ENCODE measurements at regions not wholly inside any gene's neighbourhood (a gene's known extent, or its start where the extent isn't known, plus 50 kb on each side); places are given as distances from the start of the nearest gene placed in this dataset.

- no peak for TF ChIP-seq CTCF (IDR thresholded peaks at IDR 0.05)
- TF ChIP-seq EZH2 (IDR thresholded peaks at IDR 0.05; ENCODE audit: borderline replicate concordance, insufficient read depth, low read depth, low read length, poor library complexity, severe bottlenecking) = no peak
Measured at GRCh38 chr5:4440536-4440935, 699.6 kb upstream of the ADAMTS16 start.
